NCI-H2196 (cell line): ENCODE measurements at regions not wholly inside any gene's neighbourhood (a gene's known extent, or its start where the extent isn't known, plus 50 kb on each side); places are given as distances from the start of the nearest gene placed in this dataset.

Source experiments
- DNase-seq: peaks from one replicate; lab custom pipeline; 2025; ENCODE audit not compliant: unreplicated experiment; lab: John Stamatoyannopoulos, UW

DNA sequence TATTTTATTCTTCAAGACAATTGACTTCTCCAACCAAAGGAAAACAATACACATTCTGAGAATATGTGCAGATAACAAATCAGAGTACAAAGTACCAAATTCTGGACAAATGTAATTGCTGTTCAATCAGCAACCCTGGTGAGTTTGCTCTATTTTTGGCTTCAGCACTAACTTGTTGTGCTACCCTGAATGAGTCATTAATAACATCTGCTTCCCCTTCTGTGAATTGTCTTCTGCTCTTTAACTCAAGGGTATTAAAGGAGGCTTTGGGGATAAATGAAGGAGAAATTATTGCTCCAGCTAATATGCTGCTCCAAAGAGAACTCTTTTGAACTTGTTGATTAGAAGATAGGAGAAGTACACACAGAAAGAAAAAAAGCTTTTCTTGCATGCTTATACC lies 459.3 kb downstream of the HTR7 start:
- DNase-seq = no peak

DNA sequence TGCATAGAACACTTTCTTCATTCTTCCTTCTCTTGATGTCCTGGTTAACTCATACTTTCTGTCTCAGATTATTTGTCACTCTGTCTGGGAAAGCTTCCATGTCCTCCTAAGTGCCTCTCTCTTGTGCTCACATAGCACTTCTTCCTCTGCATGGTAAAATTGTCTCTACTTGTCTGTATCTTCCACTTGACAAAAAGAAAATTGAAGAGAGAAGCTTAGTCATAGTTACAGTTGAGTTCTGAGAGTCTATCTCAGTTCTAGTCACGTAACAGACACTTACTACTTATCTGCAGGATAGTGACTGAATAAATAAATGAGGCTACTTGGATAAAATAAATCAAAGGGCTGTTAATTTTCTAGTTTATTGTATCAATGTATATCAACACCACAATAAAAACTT lies 458.1 kb downstream of the HTR7 start:
- no peak for DNase-seq

DNA sequence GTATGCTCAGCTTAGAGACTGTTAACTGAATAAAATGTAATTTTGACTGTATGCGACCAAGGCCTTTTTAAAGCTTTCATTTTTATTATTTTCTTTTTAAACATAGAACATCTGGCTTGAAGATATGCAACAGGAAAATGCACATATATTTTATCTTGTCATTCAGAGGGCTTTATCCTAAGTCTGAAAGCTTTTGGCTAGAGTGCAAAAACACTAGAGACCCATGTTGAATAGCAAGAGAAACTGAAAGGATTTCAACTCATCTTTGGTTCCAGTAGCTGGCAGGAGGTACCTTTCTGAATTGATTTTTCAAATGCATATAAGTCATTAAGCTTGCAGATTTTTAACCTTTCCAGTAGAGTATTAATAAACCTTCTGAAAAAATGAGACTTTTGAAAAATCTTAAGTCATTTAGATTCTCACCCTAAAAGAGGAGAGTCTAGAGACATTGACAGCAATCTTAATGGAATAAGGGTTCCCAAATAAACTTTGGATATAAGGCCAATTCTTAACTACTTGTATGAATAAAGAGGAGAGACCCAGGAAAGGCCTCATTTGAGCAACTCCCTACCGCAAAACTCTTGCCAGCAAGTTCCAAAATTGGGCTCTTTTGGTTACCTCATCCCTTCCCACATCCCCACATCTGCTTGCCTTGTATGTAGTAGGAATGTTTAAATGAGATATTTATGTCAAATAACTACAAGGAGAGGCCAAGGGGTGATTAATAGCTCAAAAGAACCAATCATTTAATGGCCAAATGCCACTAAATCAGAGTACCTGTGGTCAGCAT lies 454.4 kb downstream of the HTR7 start:
- no peak for DNase-seq

DNA sequence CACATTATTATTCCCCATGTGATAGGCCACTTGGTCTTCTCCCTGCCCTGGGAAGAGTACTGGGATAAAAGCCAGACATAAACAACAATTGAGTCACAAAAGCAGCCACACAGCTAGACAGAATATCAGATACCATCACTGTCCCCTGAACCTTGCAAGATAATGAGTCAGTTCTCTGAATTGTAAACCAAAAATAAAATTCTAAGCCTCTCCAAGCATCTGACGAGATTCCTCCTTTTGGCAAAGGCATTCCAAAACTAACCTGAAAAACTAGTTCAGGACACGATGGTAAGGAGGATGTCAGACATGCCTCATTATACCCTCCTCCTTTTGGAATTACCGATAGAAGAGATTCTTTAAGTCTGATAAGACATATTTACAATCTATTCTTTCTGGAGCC lies 450.7 kb downstream of the HTR7 start:
- no peak for DNase-seq

- DNase-seq = no peak
These were observed 450.0 kb downstream of the HTR7 start for GRCh38 chr10:90407851-90408250.

DNA sequence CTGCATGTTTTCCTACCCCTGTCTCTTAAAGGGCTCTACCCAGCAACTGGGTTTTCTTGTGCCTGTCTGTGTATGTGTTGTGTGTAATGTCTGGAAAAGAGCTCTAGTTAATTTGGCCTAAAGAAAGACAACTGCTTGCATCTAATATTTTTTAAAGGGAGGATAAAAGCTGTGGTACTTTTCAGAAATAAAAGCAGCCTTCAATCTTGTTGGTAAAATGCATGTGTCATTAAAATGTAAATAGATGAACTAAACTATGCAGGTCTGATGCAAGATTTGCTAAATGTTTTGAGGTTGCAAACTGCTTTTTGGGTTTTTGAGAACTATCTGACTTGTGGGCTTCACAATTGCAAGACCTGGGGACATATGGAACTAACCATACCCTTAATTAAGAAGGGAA lies 445.3 kb downstream of the HTR7 start:
- DNase-seq = no peak

DNA sequence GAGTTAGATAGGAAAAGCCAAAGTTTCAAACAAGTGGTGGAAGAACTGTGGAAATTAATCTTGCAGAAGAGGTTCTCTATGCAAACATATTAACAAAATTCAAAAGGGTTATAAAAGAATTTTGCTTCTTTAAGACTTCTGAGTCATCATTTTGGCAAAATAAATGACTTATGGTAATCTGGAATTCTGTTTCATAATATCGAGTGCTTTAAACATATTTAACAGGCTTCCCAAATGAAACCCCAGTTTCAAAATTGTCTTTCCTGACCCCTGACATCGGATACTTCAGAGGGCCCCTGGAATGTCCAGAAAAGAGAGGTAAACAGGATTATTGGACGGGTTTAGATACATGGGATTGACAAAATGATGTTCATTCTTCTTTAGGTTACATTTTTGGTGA lies 444.6 kb downstream of the HTR7 start:
- DNase-seq = no peak

- no peak for DNase-seq
These were observed 442.9 kb downstream of the HTR7 start for GRCh38 chr10:90414926-90415325.

- DNase-seq = no peak
These were observed 440.8 kb downstream of the HTR7 start for GRCh38 chr10:90417029-90417428.

- no peak for DNase-seq
These were observed 440.2 kb downstream of the HTR7 start for GRCh38 chr10:90417476-90418210.

DNA sequence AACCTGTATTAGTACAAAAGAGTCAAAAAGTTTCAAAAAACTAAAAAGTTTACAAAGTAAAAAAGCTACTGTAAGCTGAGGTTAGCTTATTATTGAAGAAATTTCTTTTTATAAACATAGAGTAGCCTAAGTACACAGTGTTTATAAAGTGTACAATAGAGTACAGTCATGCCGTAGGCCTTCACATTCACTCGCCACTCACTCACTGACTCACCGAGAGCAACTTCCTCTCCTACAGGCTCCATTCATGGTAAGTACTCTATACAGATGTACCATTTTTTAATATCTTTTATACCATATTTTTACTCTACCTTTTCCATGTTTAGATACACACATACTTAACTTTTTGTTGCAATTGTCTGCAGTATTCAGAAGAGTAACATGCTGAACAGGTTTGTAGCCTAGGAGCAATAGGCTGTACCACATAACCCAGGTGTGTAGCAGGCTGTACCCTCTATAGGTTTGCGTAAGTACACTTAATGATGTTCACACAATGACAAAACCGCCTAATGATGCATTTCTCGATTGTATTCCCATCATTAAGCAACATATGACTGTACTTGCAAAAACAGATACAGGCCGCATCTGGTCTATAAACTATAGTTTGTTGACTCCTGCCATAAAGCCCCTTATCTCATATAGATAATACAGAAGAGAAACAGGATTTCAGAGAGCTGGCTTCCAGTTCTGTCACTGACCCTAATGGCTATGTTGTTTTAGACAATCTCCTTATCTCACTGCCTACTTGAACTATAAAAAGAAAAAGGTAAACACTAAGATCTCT lies 438.8 kb downstream of the HTR7 start:
- no peak for DNase-seq

DNA sequence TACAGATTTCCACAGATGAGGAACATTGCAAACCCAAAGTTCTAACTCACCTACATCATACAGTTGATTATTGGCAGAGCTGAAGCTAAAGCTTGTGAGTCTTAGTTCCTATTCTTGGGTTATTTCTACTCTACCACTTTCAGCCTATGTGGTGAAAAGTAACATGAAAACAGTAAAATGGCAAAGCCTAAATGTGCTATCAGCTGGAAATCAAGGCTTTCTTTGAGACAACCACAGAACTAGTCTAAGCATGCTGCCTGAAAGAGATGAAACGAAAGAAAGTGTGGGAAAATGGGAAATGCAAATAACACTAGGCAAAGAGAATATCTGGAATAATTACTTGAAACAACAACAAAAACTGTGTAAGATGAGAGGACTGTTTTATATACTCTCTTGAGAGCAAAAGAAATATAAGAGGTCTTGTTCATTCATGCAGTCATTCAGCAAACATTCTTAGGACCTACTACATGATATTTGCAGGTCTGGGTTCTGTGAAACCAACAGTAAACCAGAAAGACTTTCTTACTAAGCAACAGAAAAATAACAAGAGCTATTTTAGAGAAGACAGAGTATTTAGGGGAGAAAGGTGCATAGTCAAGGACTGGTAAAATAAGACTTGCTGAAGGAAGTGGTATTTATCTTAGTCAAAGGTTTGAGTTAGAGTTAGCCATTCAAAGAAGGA lies 437.1 kb downstream of the HTR7 start:
- DNase-seq = no peak

- no peak for DNase-seq
These were observed 436.0 kb downstream of the HTR7 start for GRCh38 chr10:90421874-90422273.

DNA sequence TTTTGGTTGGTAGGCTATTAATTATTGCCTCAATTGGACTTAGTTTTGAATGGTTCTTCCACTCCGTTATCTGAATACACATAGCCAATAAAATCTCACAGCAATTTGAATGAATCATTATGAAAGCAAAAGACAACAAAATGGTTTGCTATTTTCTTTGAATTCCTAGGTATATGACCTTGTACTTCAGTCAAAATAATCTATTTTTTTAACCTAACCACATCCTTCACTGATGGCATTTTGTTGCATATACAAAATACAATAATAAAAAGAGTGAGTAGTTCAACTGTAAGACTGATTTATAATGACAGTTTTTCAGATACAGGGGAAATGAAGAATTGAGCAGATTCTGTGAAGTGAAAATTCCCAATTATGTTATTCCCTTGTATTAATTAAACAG lies 433.1 kb downstream of the HTR7 start:
- DNase-seq = no peak

- DNase-seq = no peak
These were observed 427.7 kb downstream of the HTR7 start for GRCh38 chr10:90430186-90430585.

DNA sequence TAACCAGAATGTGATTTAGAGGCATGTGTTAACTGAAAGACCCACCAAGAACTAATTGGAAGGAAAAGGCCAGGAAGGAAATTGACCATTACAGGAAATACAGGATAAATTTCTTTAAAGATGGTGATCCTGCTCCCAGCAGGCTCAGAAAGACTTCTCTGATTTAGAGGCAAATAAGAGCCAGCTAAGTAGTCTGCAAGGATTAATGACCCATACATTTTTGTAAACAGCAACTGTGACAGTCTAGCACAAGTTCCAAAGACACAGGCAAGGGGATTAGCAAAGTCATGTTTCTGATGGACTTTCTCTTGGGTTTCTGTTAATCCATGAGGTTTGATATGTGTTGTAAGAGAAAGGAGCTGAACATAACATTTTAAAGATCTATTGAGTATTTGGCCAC lies 425.0 kb downstream of the HTR7 start:
- DNase-seq = no peak

DNA sequence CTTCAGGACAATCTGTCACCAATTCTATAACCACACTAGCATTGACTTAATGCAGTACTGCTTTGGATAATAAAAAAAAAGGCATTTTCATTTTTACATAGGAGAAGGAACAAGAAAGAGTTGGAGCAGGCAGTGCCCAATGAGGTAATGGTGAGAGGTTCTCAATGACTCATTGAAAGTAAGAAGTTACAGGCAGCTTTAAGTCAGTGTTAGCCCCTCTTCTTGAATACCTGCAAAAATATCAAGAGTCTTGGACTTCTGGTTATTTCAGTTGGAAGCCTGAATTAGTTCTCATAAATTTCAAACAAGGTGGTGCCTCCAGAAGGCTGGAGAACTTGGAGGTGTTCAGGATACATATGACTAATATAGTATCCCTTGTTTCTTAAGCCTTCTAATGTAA lies 422.5 kb downstream of the HTR7 start:
- DNase-seq = no peak

DNA sequence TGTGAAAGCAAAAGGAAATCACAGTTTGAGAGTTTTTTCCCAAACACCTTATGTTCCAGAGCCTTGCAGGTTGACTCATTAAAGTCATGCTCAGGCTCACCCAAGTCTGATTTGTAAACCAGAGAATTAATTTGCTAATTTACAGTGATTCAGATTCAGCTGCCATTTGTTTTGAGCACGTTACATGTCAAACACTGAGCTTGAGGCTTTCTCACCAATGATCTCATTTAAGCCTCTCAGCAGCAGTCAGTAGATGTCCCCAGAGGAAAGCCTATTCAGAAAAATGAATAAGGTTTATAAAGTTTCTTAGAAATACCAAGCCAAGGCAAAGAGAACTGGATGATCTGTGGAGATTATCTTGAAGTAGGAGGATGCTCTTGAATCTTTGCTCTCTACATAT lies 420.4 kb downstream of the HTR7 start:
- DNase-seq = no peak

DNA sequence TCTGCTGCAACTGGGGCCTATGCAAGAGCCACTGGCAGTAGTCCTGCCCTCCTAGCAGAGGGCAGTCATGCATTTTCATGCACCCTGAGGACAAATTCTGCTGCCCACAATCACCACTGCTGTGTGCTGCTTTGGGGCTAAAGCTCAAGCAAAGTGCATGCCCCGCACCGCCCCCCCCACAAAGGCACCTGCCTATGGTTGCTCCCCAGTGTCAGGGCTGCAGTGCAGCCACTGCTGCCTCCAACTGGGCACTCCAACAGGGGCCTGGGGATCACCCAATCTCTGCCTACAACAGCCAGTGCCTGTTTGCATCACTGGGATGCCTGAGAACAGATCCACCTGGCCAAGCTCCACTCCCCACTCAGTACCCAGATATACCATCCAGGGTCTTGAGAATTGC lies 417.0 kb downstream of the HTR7 start:
- DNase-seq = no peak

DNA sequence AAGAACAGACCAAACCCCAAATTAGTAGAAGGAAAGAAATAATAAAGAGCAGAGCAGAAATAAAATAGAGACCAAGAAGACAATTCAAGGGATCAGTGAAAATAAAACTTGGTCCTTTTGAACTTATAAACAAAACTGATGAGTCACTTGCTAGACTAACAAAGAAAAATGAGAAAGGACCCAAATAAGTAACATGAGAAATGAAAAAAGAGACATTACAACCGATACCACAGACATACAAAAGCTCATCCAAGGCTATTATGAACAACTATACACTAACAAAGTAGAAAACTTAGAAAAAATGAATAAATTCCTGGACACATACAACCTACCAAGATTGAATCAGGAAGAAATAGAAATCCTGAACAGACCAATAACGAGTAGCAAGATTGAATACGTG lies 414.5 kb downstream of the HTR7 start:
- no peak for DNase-seq

- DNase-seq = no peak
These were observed 410.0 kb downstream of the HTR7 start for GRCh38 chr10:90447831-90448230.
